Sigmoid colon (tissue), 6 donors: ENCODE measurements at regions not wholly inside any gene's neighbourhood (a gene's known extent, or its start where the extent isn't known, plus 50 kb on each side); places are given as distances from the start of the nearest gene placed in this dataset.

Source experiments
- DNase-seq: peaks from one replicate; pipeline ENCODE4 v3.0.0-alpha.2; 2019
- H3K27ac ChIP-seq, 4 donors: fragments of 200-600 bp; sonication (generic); one replicate each; pipeline ENCODE4 v1.5.1; 2016 to 2019; ENCODE audit warnings: mild to moderate bottlenecking in 1 of 4
- H3K27me3 ChIP-seq, 3 donors: fragments of 200-600 bp; sonication (generic); one replicate each; pipeline ENCODE4 v1.5.1; 2019; ENCODE audit warnings: mild to moderate bottlenecking in 1 of 3
- H3K36me3 ChIP-seq, 4 donors: fragments of 200-600 bp; sonication (generic); one replicate each; pipeline ENCODE4 v1.5.1; 2016 to 2019
- H3K4me1 ChIP-seq, 4 donors: fragments of 200-600 bp; sonication (generic); one replicate each; pipeline ENCODE4 v1.5.1; 2017 to 2019
- H3K4me3 ChIP-seq, 4 donors: fragments of 200-600 bp; sonication (generic); one replicate each; pipeline ENCODE4 v1.5.1; 2017 to 2019; ENCODE audit warnings: mild to moderate bottlenecking in 2 of 4, moderate library complexity in 1 of 4
- H3K9me3 ChIP-seq, 4 donors: fragments of 200-600 bp in 3 of 4; sonication (generic) in 3 of 4; one replicate each; pipeline versions ENCODE4 v1.5.1 to v1.6.1; 2013 to 2019
- CTCF ChIP-seq, 4 experiments: fragments of 450-650 bp in 3 of 4; fragments of 200-600 bp in 1 of 4; IDR thresholded peaks; one replicate each; pipeline ENCODE4 v1.5.1; 2016 to 2019; ENCODE audit warnings: antibody characterized with exemption in 4 of 4, mild to moderate bottlenecking in 3 of 4, moderate library complexity in 2 of 4
- EP300 ChIP-seq, 4 donors: sonication (generic); formaldehyde crosslinking; IDR thresholded peaks; one replicate each; pipeline ENCODE4 v1.6.1; 2017; ENCODE audit warnings: antibody characterized with exemption in 4 of 4
- POLR2A ChIP-seq, 2 donors: fragments of 450-650 bp; IDR thresholded peaks; one replicate each; pipeline ENCODE4 v1.6.1; 2016; ENCODE audit warnings: antibody characterized with exemption in 2 of 2, mild to moderate bottlenecking in 2 of 2, moderate library complexity in 2 of 2
- POLR2AphosphoS5 ChIP-seq, 4 donors: sonication (generic); formaldehyde crosslinking; IDR thresholded peaks; one replicate each; pipeline ENCODE4 v1.6.1; 2017; ENCODE audit warnings: antibody characterized with exemption in 4 of 4
- WGBS, 2 donors: extraction: QIAGEN DNeasy Blood & Tissue Kit; methylation state at CpG; one replicate each; pipeline ENCODE4 v1.1.7; 2013; 5-methylcytosine and 5-hydroxymethylcytosine counted together
- intact Hi-C: fragments of 100-400 bp; cut with DNase I; formaldehyde crosslinking; loops from one replicate; pipeline ENCODE4 v1.15.1; 2023
- donor health status: healthy with polysubstance abuse.
- donor health status: healthy.

GRCh38 chr6:28769626-28770402 lies 154.0 kb downstream of the TRIM27 start:
- H3K4me3 ChIP-seq = no peak overlapping the region
- no peak overlapping the region for H3K27ac ChIP-seq
- intact Hi-C loops = no loop called here
- DNase-seq = no peak
- WGBS, 2 donors = 27 to 46% methylated on average over 20 of the region's 20 CpGs
- H3K9me3 ChIP-seq = peaks cover 0 to 5% (median 0%) of the 10 kb centered on the region in 4 donors
- H3K4me1 ChIP-seq = no peaks in the 10 kb centered on the region
- TF ChIP-seq POLR2AphosphoS5 (IDR thresholded peaks at IDR 0.05) = no peak
- TF ChIP-seq POLR2A (IDR thresholded peaks at IDR 0.05) = no peak
- no peak for TF ChIP-seq CTCF (IDR thresholded peaks at IDR 0.05)
- no peak for TF ChIP-seq EP300 (IDR thresholded peaks at IDR 0.05)
- H3K36me3 ChIP-seq = no peaks in the 10 kb centered on the region
- peaks cover 34 to 100% (median 83%) of the 10 kb centered on the region in 3 donors for H3K27me3 ChIP-seq

GRCh38 chr6:28770732-28771131 lies 153.1 kb downstream of the TRIM27 start:
- Histone ChIP-seq H3K36me3 (no peaks in the 10 kb centered on the region), H3K9me3 (peaks cover 0 to 5% (median 0%) of the 10 kb centered on the region in 4 donors), H3K27ac (no peak overlapping the region), H3K4me1 (no peaks in the 10 kb centered on the region), H3K27me3 (peaks cover 39 to 100% (median 83%) of the 10 kb centered on the region in 3 donors), H3K4me3 (no peak overlapping the region)
- TF ChIP-seq POLR2A (IDR thresholded peaks at IDR 0.05) (no peak), CTCF (IDR thresholded peaks at IDR 0.05) (no peak), EP300 (IDR thresholded peaks at IDR 0.05) (no peak), POLR2AphosphoS5 (IDR thresholded peaks at IDR 0.05) (no peak)
- DNase-seq = no peak
- intact Hi-C loops = no loop called here
- WGBS, 2 donors = 59 to 83% methylated on average over 14 of the region's 14 CpGs

- H3K9me3 ChIP-seq = peaks cover 0 to 5% (median 0%) of the 10 kb centered on the region in 4 donors
- TF ChIP-seq POLR2AphosphoS5 (IDR thresholded peaks at IDR 0.05) (no peak), EP300 (IDR thresholded peaks at IDR 0.05) (no peak), POLR2A (IDR thresholded peaks at IDR 0.05) (no peak), CTCF (IDR thresholded peaks at IDR 0.05) (no peak)
These were observed 152.2 kb downstream of the TRIM27 start for GRCh38 chr6:28771401-28772267.

GRCh38 chr6:28772480-28773381 lies 151.1 kb downstream of the TRIM27 start:
- H3K36me3 ChIP-seq = no peaks in the 10 kb centered on the region
- peaks cover 50 to 100% (median 94%) of the 10 kb centered on the region in 3 donors for H3K27me3 ChIP-seq
- H3K4me1 ChIP-seq = no peaks in the 10 kb centered on the region
- H3K4me3 ChIP-seq = no peak overlapping the region
- H3K9me3 ChIP-seq = peaks cover 0 to 5% (median 0%) of the 10 kb centered on the region in 4 donors
- 16 to 63% methylated on average over 32 of the region's 32 CpGs for WGBS, 2 donors
- TF ChIP-seq POLR2A (IDR thresholded peaks at IDR 0.05) (no peak), CTCF (IDR thresholded peaks at IDR 0.05) (no peak)
- intact Hi-C loops = no loop called here
- no peak for DNase-seq
- no peak overlapping the region for H3K27ac ChIP-seq

More at GRCh38 chr6:28771401-28772267, 152.2 kb downstream of the TRIM27 start:
- intact Hi-C loops = no loop called here
- 24 to 58% methylated on average over 19 of the region's 19 CpGs for WGBS, 2 donors
- no peak overlapping the region for H3K27ac ChIP-seq
- DNase-seq = no peak
- H3K27me3 ChIP-seq = peaks cover 43 to 100% (median 90%) of the 10 kb centered on the region in 3 donors
- no peak overlapping the region for H3K4me3 ChIP-seq
- no peaks in the 10 kb centered on the region for H3K36me3 ChIP-seq
- H3K4me1 ChIP-seq = no peaks in the 10 kb centered on the region
